HEK293 (cell line): ENCODE measurements at regions not wholly inside any gene's neighbourhood (a gene's known extent, or its start where the extent isn't known, plus 50 kb on each side); places are given as distances from the start of the nearest gene placed in this dataset.

Experiments used
- CTCF ChIA-PET: fragments of 350-600 bp; formaldehyde crosslinking; extraction: SDS; loops from one replicate; lab custom pipeline; 2021; ENCODE audit warnings: antibody characterized with exemption; lab: Yijun Ruan, JAX
- POLR2A ChIA-PET: fragments of 300-600 bp; formaldehyde crosslinking; extraction: SDS; loops from one replicate; lab custom pipeline; 2020; ENCODE audit warnings: antibody characterized with exemption, inconsistent platforms; lab: Yijun Ruan, JAX
- H3K27ac ChIP-seq: fragments of 200-500 bp; sonication (Bioruptor generic); 2 replicates; pipeline ENCODE4 v1.5.1; 2014; ENCODE audit warnings: low read depth, low read length, control low read depth, inconsistent platforms; ENCODE audit errors: extremely low read depth
- H3K36me3 ChIP-seq, 2 experiments: fragments of 200-500 bp in 1 of 2; sonication (Bioruptor generic) in 1 of 2; 1 replicate in 1 of 2; 2 replicates in 1 of 2; pipeline ENCODE4 v1.5.1; 2014 to 2017; ENCODE audit warnings: inconsistent platforms in 2 of 2, low read length in 2 of 2; ENCODE audit not compliant: control insufficient read depth in 2 of 2, insufficient read depth in 1 of 2
- H3K4me1 ChIP-seq: fragments of 200-500 bp; sonication (Bioruptor generic); 2 replicates; pipeline ENCODE4 v1.5.1; 2014; ENCODE audit warnings: mild to moderate bottlenecking, low read length, inconsistent platforms; ENCODE audit not compliant: control insufficient read depth, insufficient read depth
- H3K4me3 ChIP-seq: 2 replicates; pipeline ENCODE4 v1.5.1; 2011; ENCODE audit warnings: low read depth, mild to moderate bottlenecking, control low read depth, low read length, moderate library complexity
- H3K9me3 ChIP-seq: fragments of 200-500 bp; sonication (Bioruptor generic); 2 replicates; pipeline ENCODE4 v1.5.1; 2014; ENCODE audit warnings: low read depth, low read length, inconsistent platforms; ENCODE audit not compliant: control insufficient read depth, insufficient read depth
- GLIS2 ChIP-seq: fragments of 450-650 bp; formaldehyde crosslinking; IDR thresholded peaks from 2 replicates; pipeline ENCODE4 v1.5.1; 2016; ENCODE audit warnings: missing biosample characterization, missing genetic modification characterization
- KLF10 ChIP-seq: fragments of 450-650 bp; IDR thresholded peaks from 2 replicates; pipeline ENCODE4 v1.5.1; 2018; ENCODE audit warnings: missing biosample characterization, mild to moderate bottlenecking, missing genetic modification characterization
- KLF8 ChIP-seq: fragments of 450-650 bp; formaldehyde crosslinking; IDR thresholded peaks from 2 replicates; pipeline ENCODE4 v1.5.1; 2016; ENCODE audit warnings: missing biosample characterization, missing genetic modification characterization
- PATZ1 ChIP-seq: fragments of 450-650 bp; formaldehyde crosslinking; IDR thresholded peaks from 2 replicates; pipeline ENCODE4 v1.5.1; 2016; ENCODE audit warnings: missing biosample characterization, missing genetic modification characterization
- PRDM6 ChIP-seq: fragments of 450-650 bp; formaldehyde crosslinking; IDR thresholded peaks from 2 replicates; pipeline ENCODE4 v1.5.1; 2017; ENCODE audit warnings: missing biosample characterization, missing genetic modification characterization
- SALL2 ChIP-seq: fragments of 450-650 bp; formaldehyde crosslinking; IDR thresholded peaks from 2 replicates; pipeline ENCODE4 v1.5.0; 2017; ENCODE audit warnings: missing biosample characterization, mild to moderate bottlenecking, missing genetic modification characterization, borderline replicate concordance
- SP2 ChIP-seq: fragments of 450-650 bp; formaldehyde crosslinking; IDR thresholded peaks from 2 replicates; pipeline ENCODE4 v1.5.1; 2016; ENCODE audit warnings: missing biosample characterization, missing genetic modification characterization
- TCF7L2 ChIP-seq: IDR thresholded peaks from 2 replicates; pipeline ENCODE4 v1.6.1; 2011; ENCODE audit warnings: low read depth, mild to moderate bottlenecking, inconsistent platforms, low read length, moderate library complexity, borderline replicate concordance
- TSHZ1 ChIP-seq: fragments of 450-650 bp; formaldehyde crosslinking; IDR thresholded peaks from 2 replicates; pipeline ENCODE4 v1.5.1; 2016; ENCODE audit warnings: missing biosample characterization, missing genetic modification characterization, borderline replicate concordance
- ZBTB1 ChIP-seq: fragments of 450-650 bp; formaldehyde crosslinking; IDR thresholded peaks from 2 replicates; pipeline ENCODE4 v1.5.1; 2016; ENCODE audit warnings: missing biosample characterization, missing genetic modification characterization
- ZFP37 ChIP-seq: fragments of 450-650 bp; formaldehyde crosslinking; IDR thresholded peaks from 2 replicates; pipeline ENCODE4 v1.5.1; 2016; ENCODE audit warnings: missing biosample characterization, missing genetic modification characterization
- ZNF157 ChIP-seq: fragments of 450-650 bp; formaldehyde crosslinking; IDR thresholded peaks from 2 replicates; pipeline ENCODE4 v1.5.1; 2016; ENCODE audit warnings: missing biosample characterization, missing genetic modification characterization
- ZNF16 ChIP-seq: fragments of 450-650 bp; formaldehyde crosslinking; IDR thresholded peaks from 2 replicates; pipeline ENCODE4 v1.5.1; 2016; ENCODE audit warnings: low read depth, missing biosample characterization, missing genetic modification characterization
- ZNF211 ChIP-seq: fragments of 450-650 bp; formaldehyde crosslinking; IDR thresholded peaks from 2 replicates; pipeline ENCODE4 v1.5.1; 2016; ENCODE audit warnings: low read depth, missing biosample characterization, missing genetic modification characterization
- ZNF223 ChIP-seq: fragments of 450-650 bp; formaldehyde crosslinking; IDR thresholded peaks from 2 replicates; pipeline ENCODE4 v1.5.1; 2016; ENCODE audit warnings: missing biosample characterization, missing genetic modification characterization
- ZNF23 ChIP-seq: fragments of 450-650 bp; formaldehyde crosslinking; IDR thresholded peaks from 2 replicates; pipeline ENCODE4 v1.5.1; 2016; ENCODE audit warnings: missing biosample characterization, missing genetic modification characterization, borderline replicate concordance
- ZNF366 ChIP-seq: fragments of 450-650 bp; formaldehyde crosslinking; conservative IDR thresholded peaks from 2 replicates; pipeline ENCODE4 v1.5.1; 2016; ENCODE audit warnings: missing biosample characterization, missing genetic modification characterization
- ZNF423 ChIP-seq: fragments of 450-650 bp; formaldehyde crosslinking; IDR thresholded peaks from 2 replicates; pipeline ENCODE4 v1.5.1; 2016; ENCODE audit warnings: missing biosample characterization, missing genetic modification characterization
- ZNF473 ChIP-seq: fragments of 450-650 bp; formaldehyde crosslinking; IDR thresholded peaks from 2 replicates; pipeline ENCODE4 v1.5.1; 2017; ENCODE audit warnings: missing biosample characterization, missing genetic modification characterization
- ZNF488 ChIP-seq: fragments of 450-650 bp; formaldehyde crosslinking; IDR thresholded peaks from 2 replicates; pipeline ENCODE4 v1.5.1; 2016; ENCODE audit warnings: missing biosample characterization, missing genetic modification characterization
- ZNF530 ChIP-seq: fragments of 450-650 bp; formaldehyde crosslinking; IDR thresholded peaks from 2 replicates; pipeline ENCODE4 v1.5.1; 2016; ENCODE audit warnings: low read depth, missing biosample characterization, missing genetic modification characterization
- ZNF670 ChIP-seq: fragments of 450-650 bp; formaldehyde crosslinking; IDR thresholded peaks from 2 replicates; pipeline ENCODE4 v1.5.1; 2016; ENCODE audit warnings: missing biosample characterization, missing genetic modification characterization, low read depth
- ZNF792 ChIP-seq: fragments of 450-650 bp; formaldehyde crosslinking; IDR thresholded peaks from 2 replicates; pipeline ENCODE4 v1.5.1; 2016; ENCODE audit warnings: missing biosample characterization, missing genetic modification characterization
- ZSCAN4 ChIP-seq: fragments of 450-650 bp; formaldehyde crosslinking; IDR thresholded peaks from 2 replicates; pipeline ENCODE4 v1.5.1; 2017; ENCODE audit warnings: missing biosample characterization, missing genetic modification characterization

GRCh38 chr12:24175929-24176328 lies 226.5 kb upstream of the SOX5 start:
- H3K36me3 ChIP-seq, result no peaks in the 10 kb centered on the region
- no peak for TF ChIP-seq ZNF473 (tag by site-specific recombination)
- H3K9me3 ChIP-seq, result no peaks in the 10 kb centered on the region
- H3K4me3 ChIP-seq, result no peak overlapping the region
- H3K4me1 ChIP-seq, result no peaks in the 10 kb centered on the region
- H3K27ac ChIP-seq, result no peak overlapping the region
- ChIA-PET CTCF (no interaction called here), POLR2A (no interaction called here)

GRCh38 chr12:24175284-24175683 lies 225.8 kb upstream of the SOX5 start:
- ChIA-PET POLR2A (no interaction called here), CTCF (interaction anchor here (0.6 kb wide), 1 partner anchor 90 kb away, joined by 3 read pairs; no protein-coding TSS in a partner anchor)
- H3K4me3 ChIP-seq, result no peak overlapping the region
- H3K9me3 ChIP-seq, result no peaks in the 10 kb centered on the region
- no peaks in the 10 kb centered on the region for H3K4me1 ChIP-seq
- no peaks in the 10 kb centered on the region for H3K36me3 ChIP-seq
- TF ChIP-seq ZNF223 (tag by site-specific recombination) (no peak), KLF8 (tag by site-specific recombination) (no peak), TSHZ1 (tag by site-specific recombination) (no peak), ZNF530 (tag by site-specific recombination) (no peak), KLF10 (tag by site-specific recombination) (no peak), ZSCAN4 (tag by site-specific recombination) (no peak), ZNF23 (tag by site-specific recombination) (no peak), ZNF670 (tag by site-specific recombination) (no peak), ZBTB1 (tag by site-specific recombination) (no peak), ZNF366 (no peak), GLIS2 (tag by site-specific recombination) (no peak), ZFP37 (tag by site-specific recombination) (no peak), ZNF792 (tag by site-specific recombination) (no peak), PATZ1 (tag by site-specific recombination) (no peak), ZNF423 (tag by site-specific recombination) (no peak)
- no peak overlapping the region for H3K27ac ChIP-seq

- H3K27ac ChIP-seq, result no peak overlapping the region
- CTCF ChIA-PET, result interaction anchor here (0.7 kb wide), 1 partner anchor 389 kb away, joined by 3 read pairs; no protein-coding TSS in a partner anchor
- no peak overlapping the region for H3K4me3 ChIP-seq
- POLR2A ChIA-PET, result no interaction called here
- H3K4me1 ChIP-seq, result no peaks in the 10 kb centered on the region
- no peaks in the 10 kb centered on the region for H3K36me3 ChIP-seq
- H3K9me3 ChIP-seq, result no peaks in the 10 kb centered on the region
- no peak for TF ChIP-seq PRDM6 (tag by site-specific recombination)
- no peak for TF ChIP-seq ZNF157 (tag by site-specific recombination)
- no peak for TF ChIP-seq ZNF211 (tag by site-specific recombination)
- no peak for TF ChIP-seq ZNF488 (tag by site-specific recombination)
- no peak for TF ChIP-seq TCF7L2
- no peak for TF ChIP-seq SALL2 (tag by site-specific recombination)
- no peak for TF ChIP-seq SP2 (tag by site-specific recombination)
- no peak for TF ChIP-seq ZNF16 (tag by site-specific recombination)
These were observed 223.6 kb upstream of the SOX5 start for GRCh38 chr12:24173067-24173466.
